ENCODE measurements at regions not wholly inside any gene's neighbourhood (a gene's known extent, or its start where the extent isn't known, plus 50 kb on each side); places are given as distances from the start of the nearest gene placed in this dataset.

DNA sequence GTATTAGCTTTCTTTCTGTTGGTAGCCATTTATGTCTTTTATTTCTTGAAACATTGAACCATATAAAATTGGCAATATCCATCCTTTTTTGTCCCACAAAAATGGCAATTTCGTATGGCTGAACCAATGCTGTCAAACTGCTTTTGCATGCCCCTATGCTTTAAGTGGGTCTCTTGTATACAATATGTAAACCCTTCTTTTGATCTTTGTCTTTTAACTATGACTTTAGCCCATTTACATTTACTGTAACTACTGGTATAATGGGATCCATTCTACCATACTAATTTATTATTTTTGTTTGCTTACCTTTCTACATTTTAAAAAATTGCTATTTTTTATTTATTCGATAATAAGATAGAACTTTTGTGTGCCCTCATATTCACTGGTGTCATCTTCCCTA lies 93.4 kb downstream of the TENT4A start:
- FAIRE-seq (no peak), DNase-seq (ENCODE audit: insufficient read length, low spot score) (no peak)

DNA sequence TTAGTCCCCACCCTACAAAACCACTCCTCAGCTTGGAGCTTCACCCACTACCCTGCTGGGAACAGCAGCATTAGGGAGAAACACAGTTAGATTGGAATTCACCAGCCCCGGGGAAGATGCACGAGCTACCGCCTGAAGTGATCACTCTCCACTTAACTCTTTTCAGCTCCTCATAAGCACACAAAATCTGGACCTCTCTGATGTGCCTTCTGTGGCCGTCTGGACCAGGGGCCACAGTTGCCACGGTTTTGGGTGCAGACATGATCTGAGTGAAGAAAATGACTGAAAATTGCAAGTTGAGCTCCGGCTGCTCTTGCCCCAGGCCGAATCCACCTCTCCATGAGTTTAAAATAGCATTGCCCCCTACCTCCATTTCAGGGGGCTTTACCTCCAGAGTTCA lies 95.2 kb downstream of the TENT4A start:
- FAIRE-seq (no peak), DNase-seq (ENCODE audit: insufficient read length, low spot score) (no peak)

DNA sequence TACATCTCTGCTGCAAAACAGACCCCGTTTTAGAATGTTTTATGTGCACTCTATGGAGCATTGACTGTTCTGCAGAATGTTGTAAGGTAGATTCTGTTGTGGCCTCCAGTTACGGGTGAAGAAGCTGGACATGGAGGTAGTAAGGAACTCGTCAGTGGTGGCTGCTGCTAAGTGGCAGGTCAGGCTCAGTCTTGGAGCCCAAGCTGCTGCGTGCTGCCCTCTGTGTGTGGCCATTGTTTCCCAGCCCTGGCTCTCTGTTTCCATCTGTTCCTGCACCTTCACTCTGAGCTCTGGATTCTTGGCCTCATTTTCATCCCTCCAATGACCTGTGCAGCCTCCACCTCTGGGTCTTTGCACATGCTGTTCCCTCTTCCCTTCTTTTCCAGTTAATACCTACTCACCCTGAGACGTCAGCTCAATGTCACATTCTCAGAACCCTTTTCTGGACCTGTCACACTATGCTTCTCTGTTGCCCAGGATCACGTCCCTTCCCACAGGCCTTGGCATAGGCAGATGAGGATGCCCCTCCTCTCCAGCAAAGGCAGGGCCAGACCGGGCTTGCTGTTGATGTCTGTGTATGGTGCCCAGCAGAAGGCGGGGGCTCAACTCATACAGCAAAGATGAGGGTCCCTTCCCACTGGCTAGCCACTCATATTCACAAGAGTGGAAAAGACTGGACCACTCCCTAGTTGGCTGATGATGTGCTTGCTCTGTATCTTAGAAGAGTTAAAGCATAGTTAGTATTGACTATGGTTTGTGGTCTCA lies 97.6 kb downstream of the TENT4A start:
- no peak for DNase-seq (ENCODE audit: insufficient read length, low spot score)
- peak; percentile 23 for FAIRE-seq

DNA sequence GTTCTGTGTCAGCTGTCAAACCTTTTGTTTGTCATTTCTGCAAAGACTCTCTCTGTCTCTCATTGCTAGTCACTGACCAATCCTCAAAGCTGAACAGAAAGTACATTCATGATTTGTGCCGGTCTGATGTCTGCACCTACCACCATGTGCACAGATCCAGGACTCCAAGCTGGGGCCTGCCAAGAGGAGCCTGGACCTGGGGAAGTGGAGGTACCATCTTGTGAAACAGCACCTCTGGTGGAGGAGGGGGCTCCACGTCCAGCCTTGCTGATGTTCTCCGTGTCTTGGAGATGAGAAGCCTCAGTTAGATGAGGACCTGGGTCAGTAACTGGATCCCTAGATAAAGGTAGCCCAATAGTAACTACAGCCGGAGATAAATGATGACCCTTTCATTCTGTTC lies 98.9 kb downstream of the TENT4A start:
- FAIRE-seq (no peak), DNase-seq (ENCODE audit: insufficient read length, low spot score) (no peak)

DNA sequence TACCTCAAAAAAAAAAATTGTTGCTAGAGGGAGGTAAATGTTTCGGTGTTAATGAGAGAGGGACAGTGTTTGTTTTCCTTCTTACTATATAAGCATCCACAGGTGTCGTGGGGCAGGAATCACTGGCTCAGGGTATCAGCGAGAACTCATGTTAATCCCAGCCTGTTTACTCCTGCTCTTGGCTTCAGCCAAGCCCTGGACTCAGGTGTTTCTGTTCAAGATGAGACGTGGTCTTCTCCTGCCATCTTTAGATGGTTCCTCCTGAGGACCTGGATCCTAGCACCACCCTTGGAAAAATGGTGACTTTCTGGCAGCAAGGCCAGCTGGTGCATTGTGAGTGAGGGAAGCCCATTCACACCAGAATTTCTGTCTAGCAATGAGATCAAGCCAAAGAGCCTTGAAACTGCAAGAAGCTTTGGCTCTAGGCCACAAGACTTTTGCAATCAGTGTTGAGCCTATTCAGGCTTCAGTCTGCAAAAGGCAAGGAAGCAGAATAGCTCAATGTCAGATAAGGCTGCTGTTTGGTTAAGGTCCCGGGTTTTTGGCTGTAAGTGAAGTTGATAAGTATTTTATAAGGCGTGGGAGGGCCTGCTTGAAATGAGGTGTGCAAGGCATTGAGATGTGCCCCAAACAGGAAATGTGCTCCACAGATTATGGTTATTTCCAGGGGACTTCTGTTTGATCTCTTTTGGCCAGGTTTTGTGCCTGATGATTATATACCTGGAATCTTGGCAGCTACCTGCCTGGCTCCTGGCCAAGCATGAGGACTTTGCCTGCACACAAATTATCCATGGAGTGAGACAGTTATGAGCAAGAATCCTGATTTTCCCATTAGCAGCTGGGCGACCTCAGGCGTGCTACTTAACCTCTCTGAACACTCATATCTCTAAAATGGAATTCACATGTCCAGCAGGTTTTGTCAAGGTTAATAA lies 99.8 kb downstream of the TENT4A start:
- DNase-seq (ENCODE audit: insufficient read length, low spot score) (no peak), FAIRE-seq (no peak)

DNA sequence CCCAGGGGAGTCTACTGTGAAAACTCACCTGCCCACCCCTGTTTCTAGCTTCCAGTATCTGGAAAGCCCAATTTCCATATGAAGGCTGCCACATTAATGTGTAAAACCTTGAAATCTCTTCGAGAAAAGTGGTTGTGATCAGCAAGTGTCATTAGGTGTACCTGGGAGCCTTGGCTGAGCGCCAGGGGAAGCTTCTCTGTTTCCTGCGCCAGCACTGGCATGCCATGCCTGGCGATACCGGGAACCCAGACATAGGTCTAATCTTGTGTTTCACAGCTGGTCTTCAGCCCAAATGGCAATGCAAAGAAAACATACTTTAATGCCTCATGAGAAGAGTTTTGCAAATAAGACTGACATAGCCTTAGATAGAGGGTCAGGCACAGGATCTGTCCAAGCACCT lies 101.6 kb downstream of the TENT4A start:
- FAIRE-seq: no peak
- no peak for DNase-seq (ENCODE audit: insufficient read length, low spot score)

DNA sequence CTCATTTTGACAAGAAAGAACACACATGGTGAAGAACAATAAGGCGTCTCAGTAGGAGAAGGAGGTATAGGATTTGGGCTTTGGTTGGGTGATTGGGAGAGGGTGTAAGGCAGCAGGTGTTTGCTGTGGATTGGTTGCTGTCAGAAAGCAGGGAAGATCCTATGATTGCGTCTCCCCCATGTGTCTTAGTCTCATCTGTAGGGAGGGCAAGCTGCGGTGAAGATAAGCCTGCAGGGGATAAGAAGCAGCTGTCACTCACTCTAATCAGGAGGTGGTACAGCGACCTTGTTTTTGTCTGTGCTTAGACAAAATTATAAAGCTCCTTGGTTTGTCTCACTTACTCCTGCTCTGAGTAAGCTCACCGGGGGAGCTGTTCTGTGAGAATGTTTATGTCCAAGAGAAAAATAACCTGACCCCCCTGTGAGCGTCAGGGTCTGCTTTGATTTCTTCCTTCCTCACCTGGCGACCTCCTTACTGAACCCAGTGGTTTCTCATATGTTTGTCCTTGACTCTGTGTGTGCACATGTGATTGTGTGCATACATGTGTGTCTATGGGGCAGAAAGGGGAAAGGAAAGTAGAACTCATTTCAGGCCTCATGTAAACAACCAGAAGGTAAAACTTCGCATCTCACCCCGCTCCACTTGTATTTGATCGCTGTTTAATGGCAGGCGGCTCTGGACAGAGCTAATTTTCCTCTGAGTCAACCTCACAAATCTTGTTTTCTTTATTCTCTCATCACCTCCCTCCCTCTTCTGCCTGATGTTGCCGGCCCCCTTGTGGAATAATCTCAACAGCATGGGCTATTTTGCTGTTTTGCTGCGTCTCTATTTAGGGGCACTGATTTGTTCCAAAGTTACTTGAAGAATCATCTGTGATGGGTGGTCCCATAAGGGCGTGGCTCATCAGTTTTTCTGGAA lies 105.6 kb downstream of the TENT4A start:
- DNase-seq (ENCODE audit: insufficient read length, low spot score): no peak
- FAIRE-seq: no peak

DNA sequence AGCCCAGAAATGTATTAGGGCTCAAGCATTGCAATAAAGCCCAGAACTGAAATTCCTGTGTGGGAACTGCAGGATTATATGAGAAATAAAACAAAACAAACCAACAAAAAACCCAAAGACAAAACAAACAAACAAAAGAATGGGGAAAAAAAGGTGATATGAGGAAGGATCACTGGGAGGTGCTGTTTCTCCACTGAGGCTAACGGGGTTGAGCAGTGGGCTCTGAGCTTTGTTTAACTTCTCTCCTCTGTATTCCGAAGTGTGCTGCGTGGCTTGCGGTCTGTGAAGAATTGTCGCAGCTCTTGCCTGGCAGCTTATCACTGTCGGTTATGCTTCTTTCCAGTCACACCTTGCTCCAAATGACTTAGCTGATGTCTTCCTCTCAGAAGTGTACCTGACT lies 106.3 kb downstream of the TENT4A start:
- no peak for DNase-seq (ENCODE audit: insufficient read length, low spot score)
- no peak for FAIRE-seq

DNA sequence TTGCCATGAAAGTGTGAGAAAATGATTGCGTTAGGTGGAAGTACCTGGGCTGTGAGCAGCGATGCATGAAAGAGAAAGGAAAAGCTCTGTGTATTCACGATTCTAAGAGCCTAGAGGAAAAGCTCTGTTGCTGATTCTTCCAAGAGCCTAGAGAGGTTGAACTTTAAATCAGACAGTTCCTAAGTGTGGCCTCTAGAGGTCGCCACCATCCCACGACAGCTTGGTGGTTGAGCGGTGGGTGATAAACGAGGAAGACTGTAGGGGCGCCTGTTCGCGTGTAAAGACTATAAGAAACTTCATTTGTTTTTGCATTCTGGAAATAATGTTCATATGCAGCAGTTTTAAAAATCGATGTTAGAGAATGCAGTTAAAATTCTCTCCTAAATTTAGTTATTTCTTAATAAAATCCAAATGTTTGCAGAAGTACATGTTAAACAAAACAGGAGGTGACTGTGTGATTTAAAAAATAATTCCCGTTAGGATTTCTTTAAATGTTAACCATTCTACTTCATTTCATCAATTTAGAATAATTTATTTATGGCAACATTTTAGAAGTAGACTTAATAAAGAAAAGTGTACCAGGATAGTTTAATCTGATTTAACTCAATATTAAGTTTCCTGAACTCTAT lies 107.7 kb downstream of the TENT4A start:
- no peak for FAIRE-seq
- peak; percentile 48 for DNase-seq (ENCODE audit: insufficient read length, low spot score)

DNA sequence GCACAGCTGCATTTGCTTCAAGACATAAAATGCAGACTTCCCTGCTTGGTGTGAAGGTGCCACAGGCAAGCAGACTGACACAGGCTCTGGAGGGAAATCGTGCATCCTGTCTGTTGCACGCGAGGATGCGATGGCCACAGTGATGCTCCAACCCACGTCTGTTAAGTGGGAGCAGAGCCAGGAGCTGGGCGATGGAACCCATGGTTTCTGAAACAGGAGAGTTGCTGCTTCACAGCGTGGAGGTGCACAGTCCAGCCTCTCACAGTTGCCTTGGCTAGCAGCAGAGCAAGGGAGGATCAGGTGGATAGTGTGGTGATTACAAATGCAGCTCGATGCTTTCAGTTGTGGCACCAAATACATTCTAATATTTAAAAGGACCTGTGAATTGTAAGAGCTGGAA lies 108.8 kb downstream of the TENT4A start:
- DNase-seq (ENCODE audit: insufficient read length, low spot score) (no peak), FAIRE-seq (no peak)

DNA sequence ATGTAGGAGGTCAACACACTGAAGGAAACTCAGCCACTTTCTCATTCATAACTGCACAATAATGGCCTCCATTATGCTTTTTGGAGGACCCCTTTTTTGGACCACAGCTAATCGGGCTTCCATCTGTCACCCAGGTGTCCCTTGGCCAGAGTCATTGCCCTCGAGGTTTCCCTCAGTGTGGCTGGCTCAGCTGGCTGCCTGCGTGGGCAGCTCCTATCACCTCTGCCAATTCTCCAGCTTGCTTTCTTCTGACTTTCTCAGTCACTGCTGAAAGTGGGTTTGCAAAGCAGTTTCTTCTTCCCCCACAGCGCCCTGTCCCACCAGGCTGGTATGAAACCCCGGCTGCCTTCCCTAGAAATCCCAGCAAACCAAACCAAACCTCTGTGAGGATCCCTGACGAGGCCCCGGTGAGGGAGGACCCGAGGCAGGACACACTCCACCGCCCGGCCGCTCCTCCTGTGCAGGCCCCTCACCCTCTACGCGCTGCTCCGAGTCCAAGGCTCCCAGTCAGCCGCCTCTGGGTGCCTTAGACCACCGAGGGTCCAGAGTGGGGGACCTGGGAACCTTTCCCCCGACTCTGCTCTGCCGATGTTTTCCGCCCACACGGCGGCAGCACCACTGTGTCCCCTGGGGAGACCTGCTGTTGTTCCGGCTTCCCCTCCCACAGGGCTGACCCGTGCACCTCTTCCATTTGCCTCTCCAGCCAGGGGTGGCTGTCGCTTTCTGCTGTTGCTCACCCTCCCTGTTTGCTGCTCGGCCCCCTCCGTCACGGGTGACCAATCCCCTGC lies 109.5 kb downstream of the TENT4A start:
- no peak for DNase-seq (ENCODE audit: insufficient read length, low spot score)
- FAIRE-seq: no peak

DNA sequence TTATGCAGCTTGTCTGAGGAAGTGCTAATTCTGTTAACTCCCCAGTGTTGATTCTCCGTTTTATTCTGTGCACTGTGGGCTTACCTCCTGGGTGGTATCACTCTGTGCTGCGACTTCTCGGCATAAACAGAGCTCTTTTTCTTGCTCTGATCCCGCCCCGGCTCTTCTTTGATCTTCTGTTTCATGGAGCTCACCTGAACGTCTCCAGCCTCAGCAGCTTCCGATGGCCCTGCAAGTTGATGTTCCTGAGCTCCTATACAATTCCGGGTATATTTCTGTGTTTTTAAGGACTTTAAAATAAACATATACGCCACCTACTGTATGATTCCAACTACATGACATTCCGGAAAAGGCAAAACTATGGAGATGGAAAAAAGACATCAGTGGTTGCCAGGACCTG lies 110.8 kb downstream of the TENT4A start:
- no peak for DNase-seq (ENCODE audit: insufficient read length, low spot score)
- no peak for FAIRE-seq

DNA sequence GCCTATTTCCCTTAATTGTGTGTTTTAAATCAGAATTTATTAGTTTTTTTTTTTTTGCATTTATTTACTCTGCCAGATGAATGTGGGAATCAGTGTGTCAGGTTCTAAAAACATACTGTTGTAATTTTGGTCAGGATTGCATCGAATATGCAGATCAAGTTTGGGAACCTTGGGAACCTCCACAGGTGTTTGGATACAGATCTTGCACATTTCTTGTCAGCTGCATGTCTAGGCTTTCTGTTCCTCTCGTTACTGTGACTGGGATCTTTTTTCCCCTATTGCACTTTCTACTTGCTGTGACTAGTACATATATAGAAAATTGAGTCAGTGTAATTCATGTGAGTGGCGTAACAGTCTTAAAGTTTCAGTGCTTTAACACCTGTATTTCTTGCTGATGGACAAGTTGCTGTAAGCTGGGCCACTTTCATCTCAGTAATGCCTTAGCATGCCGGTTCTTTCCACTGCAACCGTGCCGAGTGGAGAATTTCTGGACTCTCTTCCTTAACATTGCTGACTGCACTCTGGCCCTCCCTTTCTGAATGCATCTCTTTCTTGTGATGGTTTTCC lies 112.5 kb downstream of the TENT4A start:
- FAIRE-seq: no peak
- no peak for DNase-seq (ENCODE audit: insufficient read length, low spot score)

DNA sequence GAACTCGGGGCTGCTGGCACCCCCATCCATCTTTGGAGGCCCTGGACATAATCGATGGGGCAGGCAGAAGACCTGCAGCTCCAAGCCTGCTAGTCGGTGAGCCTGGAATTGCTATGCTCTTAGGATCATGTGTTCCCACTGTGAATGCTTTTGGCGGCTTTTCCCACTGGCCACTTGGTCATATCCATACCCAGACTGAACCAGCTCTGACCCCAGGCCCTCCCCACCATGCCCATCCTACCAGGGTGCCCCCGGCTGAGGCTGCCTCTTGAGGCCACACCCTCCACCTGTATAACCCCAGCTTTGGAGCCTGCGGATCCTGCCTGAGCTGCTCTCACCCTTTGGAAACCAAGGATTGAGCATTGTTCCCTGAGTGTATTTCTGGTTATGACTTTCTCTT lies 113.5 kb downstream of the TENT4A start:
- no peak for DNase-seq (ENCODE audit: insufficient read length, low spot score)
- FAIRE-seq: no peak

DNA sequence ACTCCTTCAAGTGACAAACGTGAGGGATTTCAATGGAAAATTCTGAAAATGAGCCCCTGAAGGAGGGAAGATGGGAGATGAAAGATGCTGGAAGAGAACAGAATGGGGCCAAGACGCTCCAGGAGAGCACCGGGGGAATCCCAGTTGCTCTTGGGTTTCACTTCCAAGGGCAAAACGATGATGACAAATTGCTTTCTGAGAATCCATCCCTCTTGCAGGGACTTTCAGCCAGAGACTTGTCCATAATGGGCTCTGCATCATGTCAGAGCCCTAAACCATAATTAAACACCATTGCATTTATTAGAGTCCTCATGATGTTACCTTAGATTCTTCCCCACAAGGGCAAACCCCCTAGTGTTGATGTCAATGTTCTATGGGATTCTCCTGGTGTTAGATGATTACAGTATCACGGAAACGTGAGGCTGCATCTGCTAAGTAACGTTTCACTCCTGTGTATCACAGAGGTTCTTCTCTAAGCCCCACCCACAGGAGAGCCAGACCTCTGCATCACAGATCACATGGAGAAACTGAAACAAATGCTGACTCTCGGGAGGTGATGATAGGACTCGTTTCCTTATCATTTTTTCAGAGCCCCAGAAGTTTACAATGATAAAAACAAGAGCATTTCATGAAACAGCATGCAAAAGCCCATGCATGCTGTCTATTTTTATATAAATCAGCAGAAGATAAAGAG lies 114.4 kb downstream of the TENT4A start:
- FAIRE-seq: no peak
- DNase-seq (ENCODE audit: insufficient read length, low spot score): no peak

DNA sequence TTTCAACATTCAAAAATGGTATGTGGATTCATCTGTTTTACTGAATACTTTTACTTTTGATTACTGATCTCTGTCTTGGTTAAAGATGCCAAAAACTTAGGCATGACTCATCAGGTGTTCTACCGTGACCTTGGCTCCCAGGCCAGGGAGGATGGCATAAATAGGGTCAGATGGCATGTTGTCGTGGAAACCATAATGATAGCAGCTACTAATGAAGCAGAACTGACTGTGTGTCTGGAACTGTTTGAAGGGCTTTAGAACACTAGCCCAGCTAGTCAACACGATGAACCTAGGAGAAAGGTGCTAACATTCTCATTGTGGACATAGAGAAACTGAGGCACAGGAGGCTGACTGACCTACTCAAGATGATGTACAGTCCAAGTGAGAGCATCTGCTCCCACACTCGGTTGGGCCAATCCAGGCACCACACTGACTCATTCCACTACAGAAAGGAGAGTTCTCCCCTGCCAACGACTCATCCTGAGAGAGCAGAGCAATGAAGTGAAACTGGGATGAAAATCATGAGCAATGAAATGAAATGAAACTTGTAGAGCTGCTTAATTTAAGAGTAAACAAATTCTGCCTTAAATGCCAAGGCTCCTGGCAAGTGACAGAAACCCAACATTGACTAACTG lies 116.0 kb downstream of the TENT4A start:
- FAIRE-seq (peak; percentile 26), DNase-seq (ENCODE audit: insufficient read length, low spot score) (no peak)

DNA sequence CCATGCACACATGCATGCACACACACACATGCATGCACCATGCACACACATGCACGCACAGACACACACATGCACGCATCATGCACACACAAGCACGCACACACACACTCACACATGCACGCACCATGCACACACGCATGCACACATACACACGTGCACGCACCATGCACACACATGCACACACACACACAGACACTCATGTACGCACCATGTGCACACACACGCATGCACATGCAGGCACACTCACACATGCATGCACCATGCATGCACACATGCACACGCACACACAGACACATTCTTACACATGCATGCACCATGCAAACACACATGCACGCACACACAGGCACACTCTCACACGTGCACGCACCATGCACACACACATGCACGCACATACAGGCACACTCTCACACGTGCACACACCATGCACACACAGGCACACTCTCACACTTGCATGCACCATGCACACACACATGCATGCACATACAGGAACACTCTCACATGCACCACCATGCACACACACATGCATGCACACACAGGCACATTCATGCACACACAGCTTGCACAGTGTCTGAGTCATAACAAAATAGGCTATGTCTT lies 117.5 kb downstream of the TENT4A start:
- no peak for DNase-seq (ENCODE audit: insufficient read length, low spot score)
- FAIRE-seq: peak; percentile 99

Data from HTR-8/SVneo (cell line).